Kidney epithelial cell (primary cell): ENCODE measurements at regions not wholly inside any gene's neighbourhood (a gene's known extent, or its start where the extent isn't known, plus 50 kb on each side); places are given as distances from the start of the nearest gene placed in this dataset.

Experiments
- DNase-seq: peaks from one replicate; pipeline ENCODE4 v3.0.0-alpha.2; 2010; ENCODE audit warnings: low read depth
- H3K27me3 ChIP-seq: 2 replicates; pipeline ENCODE4 v1.6.0; 2011; ENCODE audit warnings: low read length; ENCODE audit not compliant: control insufficient read depth, insufficient read depth
- H3K36me3 ChIP-seq: 2 replicates; pipeline ENCODE4 v1.5.1; 2011; ENCODE audit warnings: low read length; ENCODE audit not compliant: control insufficient read depth, insufficient read depth
- H3K4me3 ChIP-seq: 2 replicates; pipeline ENCODE4 v1.5.1; 2011; ENCODE audit warnings: low read depth, mild to moderate bottlenecking, control low read depth, low read length
- TF ChIP-seq, protein P1 (sequence below): IDR thresholded peaks from 2 replicates; pipeline ENCODE4 v1.5.1; 2011; ENCODE audit warnings: mild to moderate bottlenecking, moderate library complexity, low read length, control low read depth, inconsistent platforms; ENCODE audit not compliant: insufficient read depth, poor library complexity, severe bottlenecking

DNA sequence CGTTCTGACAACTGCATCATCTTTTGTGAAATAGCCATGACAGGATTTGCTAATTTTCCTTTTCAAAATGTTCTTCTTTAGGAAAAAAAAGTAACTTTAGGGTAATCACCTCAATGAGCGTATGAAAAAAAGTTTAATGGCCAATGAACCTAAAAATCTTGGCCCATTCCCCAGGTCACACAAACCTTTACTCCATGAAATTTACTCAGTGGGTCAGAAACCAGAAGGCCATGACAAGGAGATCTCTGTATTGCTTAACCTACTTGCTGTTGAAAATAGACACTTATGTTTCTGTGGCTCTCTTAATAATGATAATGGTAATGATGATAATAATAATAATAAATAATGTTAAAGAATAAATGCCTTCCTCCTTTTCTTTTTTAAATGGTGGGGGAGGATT, 180.8 kb upstream of the IRX3 start:
- Histone ChIP-seq H3K36me3 (no peaks in the 10 kb centered on the region), H3K27me3 (no peaks in the 10 kb centered on the region), H3K4me3 (no peak overlapping the region)
- TF ChIP-seq, protein P1, sequence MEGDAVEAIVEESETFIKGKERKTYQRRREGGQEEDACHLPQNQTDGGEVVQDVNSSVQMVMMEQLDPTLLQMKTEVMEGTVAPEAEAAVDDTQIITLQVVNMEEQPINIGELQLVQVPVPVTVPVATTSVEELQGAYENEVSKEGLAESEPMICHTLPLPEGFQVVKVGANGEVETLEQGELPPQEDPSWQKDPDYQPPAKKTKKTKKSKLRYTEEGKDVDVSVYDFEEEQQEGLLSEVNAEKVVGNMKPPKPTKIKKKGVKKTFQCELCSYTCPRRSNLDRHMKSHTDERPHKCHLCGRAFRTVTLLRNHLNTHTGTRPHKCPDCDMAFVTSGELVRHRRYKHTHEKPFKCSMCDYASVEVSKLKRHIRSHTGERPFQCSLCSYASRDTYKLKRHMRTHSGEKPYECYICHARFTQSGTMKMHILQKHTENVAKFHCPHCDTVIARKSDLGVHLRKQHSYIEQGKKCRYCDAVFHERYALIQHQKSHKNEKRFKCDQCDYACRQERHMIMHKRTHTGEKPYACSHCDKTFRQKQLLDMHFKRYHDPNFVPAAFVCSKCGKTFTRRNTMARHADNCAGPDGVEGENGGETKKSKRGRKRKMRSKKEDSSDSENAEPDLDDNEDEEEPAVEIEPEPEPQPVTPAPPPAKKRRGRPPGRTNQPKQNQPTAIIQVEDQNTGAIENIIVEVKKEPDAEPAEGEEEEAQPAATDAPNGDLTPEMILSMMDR: no peak
- no peak for DNase-seq

DNA sequence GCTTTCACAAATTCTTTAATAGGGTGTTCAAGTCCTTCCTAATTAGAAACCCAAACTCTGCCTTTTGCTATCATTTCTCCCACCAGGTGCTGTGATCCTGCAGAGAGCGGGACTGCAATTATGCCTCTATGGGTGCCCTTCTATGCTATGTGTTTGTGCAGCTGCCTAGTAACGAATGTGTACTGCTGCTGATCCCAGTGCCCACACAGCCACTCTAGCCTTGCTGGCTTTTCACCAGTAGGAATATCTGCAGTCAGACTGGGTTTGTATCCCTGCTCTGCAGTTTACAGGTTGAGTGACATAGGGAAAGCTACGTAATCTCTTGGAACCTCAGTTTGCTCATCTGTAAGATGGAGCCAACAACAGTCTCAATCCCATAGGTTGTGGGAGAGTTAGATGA, 179.6 kb upstream of the IRX3 start:
- TF ChIP-seq, protein P1: no peak
- DNase-seq: no peak
- Histone ChIP-seq H3K36me3 (no peaks in the 10 kb centered on the region), H3K4me3 (no peak overlapping the region), H3K27me3 (no peaks in the 10 kb centered on the region)

DNA sequence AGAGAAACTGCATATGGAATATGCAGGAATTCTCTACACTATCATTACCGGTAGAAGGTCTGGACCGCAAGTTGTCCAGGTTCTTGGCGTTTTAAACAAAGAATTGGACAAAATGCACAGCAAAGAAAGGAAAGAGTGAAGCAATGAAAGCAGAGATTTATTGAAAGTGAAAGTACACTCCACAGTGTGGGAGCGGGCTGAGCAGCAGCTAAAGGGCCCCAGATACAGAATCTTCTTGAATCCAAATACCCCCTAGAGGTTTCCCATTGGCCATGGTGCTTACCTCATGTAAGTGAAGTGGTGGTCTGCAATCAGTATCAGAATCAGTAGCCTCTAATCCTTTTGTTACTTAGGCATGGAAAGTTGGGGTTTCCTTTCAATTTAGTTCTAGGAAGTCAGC, 178.5 kb upstream of the IRX3 start:
- no peak for DNase-seq
- H3K4me3 ChIP-seq: no peak overlapping the region

DNA sequence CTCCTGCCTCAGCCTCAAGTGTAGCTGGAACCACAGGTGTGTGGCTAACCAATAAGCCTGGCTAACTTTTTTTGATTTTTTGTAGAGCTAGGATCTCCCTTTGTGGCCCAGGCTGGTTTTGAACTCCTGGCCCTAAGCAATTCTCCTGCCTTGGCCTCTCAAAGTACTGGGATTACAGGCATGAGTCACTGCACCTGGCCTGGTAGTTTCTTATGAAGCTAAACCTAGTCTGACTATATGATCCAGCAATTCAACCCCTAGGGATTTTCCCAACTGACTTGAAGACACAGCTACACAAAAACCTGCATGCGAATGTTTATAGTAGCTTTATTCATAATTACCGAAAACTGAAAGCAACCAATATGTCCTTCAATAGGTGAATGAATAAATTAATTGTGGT, 176.2 kb upstream of the IRX3 start:
- Histone ChIP-seq H3K4me3 (no peak overlapping the region), H3K36me3 (no peaks in the 10 kb centered on the region), H3K27me3 (no peaks in the 10 kb centered on the region)
- no peak for DNase-seq
- TF ChIP-seq, protein P1: no peak

More for the DNA sequence above, 178.5 kb upstream of the IRX3 start:
- TF ChIP-seq, protein P1: no peak
- Histone ChIP-seq H3K27me3 (no peaks in the 10 kb centered on the region), H3K36me3 (no peaks in the 10 kb centered on the region)

DNA sequence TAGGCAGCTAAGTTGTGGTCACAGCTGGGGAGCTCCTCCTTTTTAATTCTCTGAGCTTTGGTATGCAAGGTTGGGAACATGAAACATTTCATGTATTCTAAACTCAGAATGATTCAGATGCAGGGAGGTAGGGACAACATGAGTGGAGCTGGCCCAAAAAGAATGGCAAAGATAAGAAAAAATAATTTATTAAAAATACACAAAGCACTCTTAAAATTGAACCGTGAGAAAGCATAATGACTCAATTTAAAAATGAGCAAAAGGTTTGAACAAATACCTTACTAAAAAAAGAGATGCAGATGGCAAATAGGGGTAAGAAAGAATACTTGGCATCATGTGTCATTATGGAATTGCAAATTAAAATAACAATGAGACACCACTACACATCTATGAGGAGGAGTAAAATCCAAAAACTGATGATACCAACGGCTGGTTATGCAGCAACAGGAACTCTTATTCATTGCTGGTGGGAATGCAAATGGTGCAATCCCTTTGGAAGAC, 175.6 kb upstream of the IRX3 start:
- no peak overlapping the region for H3K4me3 ChIP-seq
- DNase-seq: no peak
- TF ChIP-seq, protein P1: no peak
- H3K27me3 ChIP-seq: no peaks in the 10 kb centered on the region
- no peaks in the 10 kb centered on the region for H3K36me3 ChIP-seq

DNA sequence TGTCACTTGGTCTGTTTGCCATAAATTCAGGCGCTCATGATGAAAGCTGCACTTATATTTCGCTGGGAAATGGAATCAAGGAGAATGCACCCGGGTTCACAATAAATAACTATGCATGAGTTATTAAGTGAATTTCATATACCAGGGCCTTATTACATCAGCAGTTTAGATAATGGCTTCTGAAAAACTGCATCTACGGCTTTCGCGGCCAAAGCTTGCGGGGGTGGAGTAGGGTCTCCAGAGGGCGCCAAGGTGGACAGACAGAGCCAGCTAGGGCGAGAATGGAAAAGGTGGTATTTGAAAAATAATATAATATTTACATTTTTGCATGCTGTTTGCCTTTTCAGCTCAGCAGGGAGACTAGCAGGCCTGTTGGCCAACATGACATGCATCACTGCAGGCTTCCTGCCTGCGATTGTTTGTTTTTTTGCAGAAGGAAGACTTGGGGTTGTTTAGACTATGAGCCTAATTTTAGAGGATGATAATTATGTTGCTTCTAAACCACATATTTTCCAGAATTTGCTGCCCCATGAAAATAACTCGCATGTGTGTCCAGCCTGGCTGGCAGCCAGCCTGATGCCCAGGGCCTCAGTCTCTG, 173.8 kb upstream of the IRX3 start:
- DNase-seq: no peak
- H3K27me3 ChIP-seq: no peaks in the 10 kb centered on the region
- TF ChIP-seq, protein P1: no peak
- no peaks in the 10 kb centered on the region for H3K36me3 ChIP-seq
- no peak overlapping the region for H3K4me3 ChIP-seq
